ENCODE measurements at regions not wholly inside any gene's neighbourhood (a gene's known extent, or its start where the extent isn't known, plus 50 kb on each side); places are given as distances from the start of the nearest gene placed in this dataset.

DNA sequence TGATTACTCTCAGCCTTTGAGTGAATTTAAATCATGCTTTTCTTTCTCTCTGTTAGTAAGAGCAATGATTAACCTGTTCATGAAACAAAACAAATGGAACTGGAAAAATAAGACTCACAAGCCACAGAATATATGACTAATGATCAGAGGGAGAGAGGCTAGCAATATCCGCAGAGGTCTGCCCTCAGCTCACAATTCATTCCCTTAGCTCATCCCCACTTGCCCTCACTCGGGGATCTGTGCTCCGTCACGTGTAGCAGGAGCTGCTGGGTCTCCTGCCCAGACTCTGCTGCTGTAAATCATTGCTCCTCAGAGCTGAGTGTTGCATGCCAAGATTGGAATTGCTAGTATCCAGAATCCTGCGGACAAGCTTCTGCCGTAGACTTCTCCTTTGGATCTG lies 53.1 kb upstream of the GNG2 start:
- DNase-seq (ENCODE audit: low read depth, low spot score) (no peak), ATAC-seq (no peak)
- Histone ChIP-seq H3K4me3 (ENCODE audit: low read depth in 2 of 2, low read length in 2 of 2) (no peak overlapping the region), H3K36me3 (ENCODE audit: control insufficient read depth, insufficient read depth, low read length) (no peaks in the 10 kb centered on the region), H3K27me3 (ENCODE audit: control insufficient read depth, insufficient read depth, low read length) (no peaks in the 10 kb centered on the region), H3K27ac (ENCODE audit: low read length) (no peak overlapping the region), H3K4me1 (ENCODE audit: control insufficient read depth, insufficient read depth, low read length) (no peaks in the 10 kb centered on the region), H3K9me3 (ENCODE audit: control insufficient read depth, insufficient read depth, low read depth, low read length) (no peaks in the 10 kb centered on the region)
- POLR2A ChIA-PET, result no interaction called here
- no TSS peak for BruUV-seq (replicated peaks)
- TF ChIP-seq TCF7L2 (IDR thresholded peaks at IDR 0.05; ENCODE audit: low read depth, low read length) (no peak), SIN3A (IDR thresholded peaks at IDR 0.05; ENCODE audit: borderline replicate concordance, insufficient read depth, low read depth, low read length) (no peak), POLR2AphosphoS5 (IDR thresholded peaks at IDR 0.05; ENCODE audit: low read depth, low read length) (no peak)
- TF ChIP-seq, protein P1, sequence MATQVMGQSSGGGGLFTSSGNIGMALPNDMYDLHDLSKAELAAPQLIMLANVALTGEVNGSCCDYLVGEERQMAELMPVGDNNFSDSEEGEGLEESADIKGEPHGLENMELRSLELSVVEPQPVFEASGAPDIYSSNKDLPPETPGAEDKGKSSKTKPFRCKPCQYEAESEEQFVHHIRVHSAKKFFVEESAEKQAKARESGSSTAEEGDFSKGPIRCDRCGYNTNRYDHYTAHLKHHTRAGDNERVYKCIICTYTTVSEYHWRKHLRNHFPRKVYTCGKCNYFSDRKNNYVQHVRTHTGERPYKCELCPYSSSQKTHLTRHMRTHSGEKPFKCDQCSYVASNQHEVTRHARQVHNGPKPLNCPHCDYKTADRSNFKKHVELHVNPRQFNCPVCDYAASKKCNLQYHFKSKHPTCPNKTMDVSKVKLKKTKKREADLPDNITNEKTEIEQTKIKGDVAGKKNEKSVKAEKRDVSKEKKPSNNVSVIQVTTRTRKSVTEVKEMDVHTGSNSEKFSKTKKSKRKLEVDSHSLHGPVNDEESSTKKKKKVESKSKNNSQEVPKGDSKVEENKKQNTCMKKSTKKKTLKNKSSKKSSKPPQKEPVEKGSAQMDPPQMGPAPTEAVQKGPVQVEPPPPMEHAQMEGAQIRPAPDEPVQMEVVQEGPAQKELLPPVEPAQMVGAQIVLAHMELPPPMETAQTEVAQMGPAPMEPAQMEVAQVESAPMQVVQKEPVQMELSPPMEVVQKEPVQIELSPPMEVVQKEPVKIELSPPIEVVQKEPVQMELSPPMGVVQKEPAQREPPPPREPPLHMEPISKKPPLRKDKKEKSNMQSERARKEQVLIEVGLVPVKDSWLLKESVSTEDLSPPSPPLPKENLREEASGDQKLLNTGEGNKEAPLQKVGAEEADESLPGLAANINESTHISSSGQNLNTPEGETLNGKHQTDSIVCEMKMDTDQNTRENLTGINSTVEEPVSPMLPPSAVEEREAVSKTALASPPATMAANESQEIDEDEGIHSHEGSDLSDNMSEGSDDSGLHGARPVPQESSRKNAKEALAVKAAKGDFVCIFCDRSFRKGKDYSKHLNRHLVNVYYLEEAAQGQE (IDR thresholded peaks at IDR 0.05; ENCODE audit: insufficient read depth in 1 of 2, low read depth in 2 of 2, low read length in 1 of 2), result no peak
- TF ChIP-seq, protein P2, sequence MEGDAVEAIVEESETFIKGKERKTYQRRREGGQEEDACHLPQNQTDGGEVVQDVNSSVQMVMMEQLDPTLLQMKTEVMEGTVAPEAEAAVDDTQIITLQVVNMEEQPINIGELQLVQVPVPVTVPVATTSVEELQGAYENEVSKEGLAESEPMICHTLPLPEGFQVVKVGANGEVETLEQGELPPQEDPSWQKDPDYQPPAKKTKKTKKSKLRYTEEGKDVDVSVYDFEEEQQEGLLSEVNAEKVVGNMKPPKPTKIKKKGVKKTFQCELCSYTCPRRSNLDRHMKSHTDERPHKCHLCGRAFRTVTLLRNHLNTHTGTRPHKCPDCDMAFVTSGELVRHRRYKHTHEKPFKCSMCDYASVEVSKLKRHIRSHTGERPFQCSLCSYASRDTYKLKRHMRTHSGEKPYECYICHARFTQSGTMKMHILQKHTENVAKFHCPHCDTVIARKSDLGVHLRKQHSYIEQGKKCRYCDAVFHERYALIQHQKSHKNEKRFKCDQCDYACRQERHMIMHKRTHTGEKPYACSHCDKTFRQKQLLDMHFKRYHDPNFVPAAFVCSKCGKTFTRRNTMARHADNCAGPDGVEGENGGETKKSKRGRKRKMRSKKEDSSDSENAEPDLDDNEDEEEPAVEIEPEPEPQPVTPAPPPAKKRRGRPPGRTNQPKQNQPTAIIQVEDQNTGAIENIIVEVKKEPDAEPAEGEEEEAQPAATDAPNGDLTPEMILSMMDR (IDR thresholded peaks at IDR 0.05), result no peak
- in situ Hi-C loops (cut with HindIII; ENCODE audit: low pct_unique_long_range_greater_than_20kb, low sequenced_read_pairs) (no loop called here), intact Hi-C loops (cut with micrococcal nuclease; ENCODE audit: unreplicated experiment) (no loop called here)
- CTCF ChIA-PET, result no interaction called here
